Stimulated activated CD8-positive, alpha-beta memory T cell treated with anti-CD3 and anti-CD28 coated beads, Interleukin-4, amount 100 ng/mL, for 48 hours (primary cell): ENCODE measurements at regions not wholly inside any gene's neighbourhood (a gene's known extent, or its start where the extent isn't known, plus 50 kb on each side); places are given as distances from the start of the nearest gene placed in this dataset.

Experiments
- DNase-seq: peaks from one replicate; pipeline ENCODE4 v3.0.0-alpha.2; 2020

DNA sequence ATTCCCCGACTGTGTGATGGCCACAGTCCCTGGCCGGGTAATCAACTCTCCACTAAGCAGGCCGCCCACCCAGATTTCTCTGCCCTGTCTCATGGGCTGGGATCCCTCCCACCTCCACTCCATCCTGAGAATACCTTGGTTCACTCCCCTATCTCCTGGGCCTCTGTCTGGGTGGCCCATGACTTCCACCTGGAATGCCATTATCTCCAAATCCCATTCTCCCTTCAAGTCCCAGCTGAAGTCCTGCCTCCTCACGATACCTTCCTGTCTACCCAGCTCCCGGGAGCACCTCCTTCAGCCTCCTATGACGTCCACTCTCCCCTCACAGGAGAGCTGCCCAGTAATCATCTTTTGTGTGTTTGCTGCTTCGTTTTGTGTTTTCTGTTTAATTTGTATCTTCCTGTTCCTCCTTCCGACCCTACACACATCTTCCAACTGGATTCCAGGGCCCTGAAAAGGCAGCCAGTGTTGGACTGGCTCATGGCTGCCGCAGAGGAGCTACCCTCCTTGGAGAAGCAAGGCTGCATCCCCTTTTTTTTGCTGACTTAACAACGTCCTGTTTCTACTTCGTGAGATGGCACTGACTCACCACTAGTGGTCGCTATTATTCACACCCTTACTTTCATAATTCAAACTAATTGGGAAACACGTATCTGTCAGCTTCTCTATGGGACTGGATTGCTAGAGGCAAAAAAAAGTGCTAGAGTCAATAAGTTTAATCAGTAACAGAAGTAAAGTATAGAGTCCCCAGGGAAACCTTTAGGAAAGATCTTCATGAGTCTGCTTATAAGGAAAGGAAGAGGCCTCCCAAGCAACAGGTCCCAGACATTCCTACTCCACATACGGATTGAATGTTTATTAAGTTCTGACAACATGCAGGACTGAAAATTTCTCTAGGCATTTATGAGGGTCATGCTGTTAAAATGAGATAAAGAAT is 171.9 kb upstream of the GATA6 start:
- DNase-seq, result no peak

DNA sequence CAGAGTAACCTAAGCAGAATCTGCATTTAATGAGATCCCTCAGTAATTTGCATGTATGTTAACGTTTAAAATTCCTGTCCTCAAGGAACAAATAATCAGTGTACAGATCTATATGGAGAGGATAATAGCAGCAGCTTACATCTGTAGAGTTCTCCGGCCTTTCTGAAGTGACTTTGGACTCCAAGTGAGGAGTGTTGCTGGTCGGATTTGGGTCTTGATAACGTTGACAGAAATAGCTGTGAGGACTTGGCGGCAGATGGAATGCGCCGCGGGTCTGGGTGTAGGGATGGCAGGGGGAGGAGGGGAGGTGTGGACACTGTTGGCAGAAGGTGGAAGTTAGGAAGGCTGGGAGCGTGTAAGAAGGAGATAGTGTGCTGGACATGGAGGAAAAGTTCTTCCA is 170.9 kb upstream of the GATA6 start:
- no peak for DNase-seq

DNA sequence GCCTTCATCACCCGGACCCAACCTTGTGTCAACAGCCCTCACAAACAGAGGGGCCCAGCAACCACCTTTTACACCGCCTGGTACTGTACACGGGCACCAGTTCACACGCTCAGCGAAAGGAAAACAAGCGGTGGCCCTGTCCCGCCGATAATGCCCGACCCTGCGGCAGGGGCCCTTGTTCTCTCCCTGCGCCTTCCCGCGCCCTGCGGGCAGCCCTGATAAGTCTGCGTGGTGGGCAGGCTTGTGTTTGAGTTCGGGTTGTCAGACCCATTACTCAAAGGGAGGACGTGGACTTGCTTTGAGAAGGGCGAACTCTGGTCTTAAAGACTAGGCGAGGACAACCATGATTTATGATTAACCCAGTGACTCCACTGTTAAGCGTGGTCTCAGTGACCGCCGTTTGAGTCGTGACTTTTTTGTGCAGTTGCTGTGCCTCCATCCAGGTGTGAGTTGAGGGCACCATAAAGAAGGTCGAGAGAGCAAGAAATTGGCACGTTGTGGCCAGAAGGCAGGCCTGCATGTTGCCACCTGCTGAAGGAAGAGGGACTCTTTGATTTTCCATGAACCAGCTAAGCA is 167.4 kb upstream of the GATA6 start:
- no peak for DNase-seq

DNA sequence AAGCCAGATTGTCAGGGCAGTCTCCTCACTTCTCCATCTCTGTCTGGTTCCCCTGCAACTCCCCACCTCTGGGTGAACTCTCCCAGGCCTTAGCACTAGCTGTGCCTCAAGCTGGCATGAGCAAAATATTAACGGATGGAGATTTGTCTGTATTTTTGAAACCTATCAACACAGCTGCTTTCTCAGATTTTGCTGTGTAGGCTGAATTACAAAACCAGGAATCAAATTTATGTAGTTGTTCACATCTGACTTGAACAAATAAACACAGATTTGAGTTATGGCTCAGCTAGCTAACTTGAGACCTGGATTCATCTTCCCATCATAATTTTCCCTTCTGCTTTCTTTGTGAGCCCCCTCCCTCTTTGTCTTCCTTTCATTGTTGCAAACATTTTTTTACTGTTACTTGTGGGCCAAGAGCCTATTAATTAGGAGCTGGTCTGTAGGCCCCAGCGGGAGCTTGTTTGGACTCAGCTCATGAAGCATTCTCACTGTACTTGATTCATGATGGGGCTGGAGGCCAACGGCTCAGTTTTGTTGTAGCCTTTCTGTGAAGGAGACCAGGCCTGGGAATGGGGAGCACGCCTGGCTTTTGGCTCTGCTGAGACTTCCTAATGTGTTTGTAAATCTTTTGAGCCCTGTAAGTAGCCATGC is 164.1 kb upstream of the GATA6 start:
- no peak for DNase-seq

DNA sequence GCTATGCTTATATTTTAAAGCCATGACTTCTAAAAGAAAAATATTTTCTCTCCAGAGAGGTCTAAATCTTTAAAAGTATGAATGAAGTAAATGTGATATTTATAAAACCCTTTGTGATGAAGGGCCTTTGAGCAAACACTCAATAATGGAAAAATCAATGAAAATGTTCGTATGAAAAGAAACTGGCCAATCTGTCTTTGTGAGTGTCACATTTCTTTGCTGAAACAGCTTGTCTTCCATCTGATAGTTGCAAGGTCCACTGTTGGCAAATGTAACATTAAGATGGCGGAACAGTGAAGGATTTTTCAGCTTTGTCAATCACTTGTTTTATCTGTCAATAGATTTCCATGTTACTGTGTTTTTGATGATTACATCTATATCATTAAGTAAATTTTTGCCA is 162.9 kb upstream of the GATA6 start:
- no peak for DNase-seq

DNA sequence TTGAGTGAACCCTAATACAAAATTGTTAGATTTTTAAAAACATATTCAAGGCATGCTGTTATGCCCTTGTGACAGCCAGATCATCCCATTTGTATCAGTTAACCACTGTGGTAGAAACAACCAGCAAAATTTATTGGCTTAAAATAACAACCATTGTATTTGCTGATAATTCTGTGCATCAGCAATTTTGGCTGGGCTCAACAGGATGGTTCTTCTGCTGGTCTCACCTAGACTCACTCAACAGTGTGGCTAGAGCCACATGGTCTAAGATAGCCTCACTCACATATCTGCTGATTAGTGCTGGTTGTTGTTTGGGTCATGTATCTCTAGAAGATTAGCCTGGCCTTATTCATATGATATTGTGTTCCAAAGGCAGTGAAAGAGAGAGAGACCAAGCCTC is 160.1 kb upstream of the GATA6 start:
- DNase-seq, result no peak

DNA sequence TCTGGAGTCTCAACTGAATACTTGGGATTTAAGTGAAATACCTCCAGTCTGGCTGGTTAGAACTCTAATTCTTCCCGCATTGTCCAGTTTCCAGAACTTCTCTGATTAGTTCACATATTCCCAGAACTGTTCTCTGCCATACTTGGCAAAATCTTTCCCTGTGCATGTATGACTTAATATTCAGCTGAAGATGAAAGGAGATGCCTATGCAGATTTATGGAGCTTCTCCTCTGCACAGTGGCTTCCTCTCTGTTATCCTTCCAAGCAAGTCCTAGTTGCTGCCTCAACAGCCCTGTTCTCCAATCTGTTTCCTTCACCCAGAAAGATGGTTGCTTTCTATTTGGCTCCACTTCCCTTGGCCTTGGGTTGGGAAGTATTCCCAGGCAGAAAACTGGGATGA is 155.4 kb upstream of the GATA6 start:
- no peak for DNase-seq

DNA sequence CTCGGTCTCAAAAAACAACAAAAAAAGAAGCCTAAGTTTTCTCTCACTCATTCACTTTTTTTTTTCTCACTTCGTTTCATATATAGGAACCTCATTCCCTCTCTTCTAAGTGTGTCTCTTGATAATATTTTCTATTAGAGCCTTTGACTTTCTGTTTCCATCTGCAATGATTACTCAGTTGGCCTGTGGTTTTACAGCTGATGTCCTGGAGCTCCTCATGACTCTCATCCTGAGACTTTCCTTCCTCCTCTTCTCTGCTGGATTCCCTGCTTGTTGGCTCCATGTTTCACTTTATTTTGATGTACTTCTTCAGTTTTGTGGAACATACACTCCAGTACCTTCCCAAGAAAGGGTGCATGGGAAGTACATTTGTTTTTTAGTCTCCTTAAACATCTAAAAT is 154.2 kb upstream of the GATA6 start:
- DNase-seq, result no peak

DNA sequence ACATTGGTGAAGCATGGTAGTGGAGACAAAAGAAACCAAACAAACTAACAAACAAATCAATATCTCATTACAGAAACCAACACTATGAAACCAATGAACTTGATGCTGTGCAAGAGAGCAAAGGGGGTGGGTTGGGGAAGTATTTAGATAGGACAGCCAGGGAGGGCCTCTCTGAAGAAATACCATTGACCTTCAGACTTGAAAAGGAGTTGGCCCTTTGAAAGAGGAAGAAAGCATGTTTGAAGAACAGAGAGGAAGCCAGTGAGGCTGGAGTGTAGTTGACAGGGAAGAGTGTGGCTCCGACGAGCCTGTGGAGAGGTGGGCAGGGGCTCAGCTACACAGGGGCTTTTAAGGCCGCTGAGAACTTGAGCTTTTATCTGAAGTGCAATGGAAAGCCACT is 151.0 kb upstream of the GATA6 start:
- DNase-seq, result no peak

DNA sequence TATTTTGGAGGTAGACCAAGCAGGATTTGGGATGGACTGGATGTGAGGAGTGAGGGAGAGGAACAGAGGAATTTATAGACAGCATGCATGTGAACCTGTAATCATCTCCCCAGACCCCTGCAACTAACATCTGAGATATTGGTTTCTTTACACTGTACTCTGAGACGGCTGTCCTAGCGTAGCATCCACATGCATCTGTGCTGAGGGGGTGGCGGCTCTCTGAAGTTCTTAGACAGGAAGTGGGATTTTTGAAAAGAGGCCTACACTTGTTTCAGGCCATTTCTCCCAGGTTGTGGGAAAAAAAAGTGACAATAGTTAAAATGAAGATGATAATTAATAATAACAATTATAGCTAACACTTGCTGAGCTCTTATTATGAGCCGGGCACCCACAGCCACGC is 150.2 kb upstream of the GATA6 start:
- no peak for DNase-seq

DNA sequence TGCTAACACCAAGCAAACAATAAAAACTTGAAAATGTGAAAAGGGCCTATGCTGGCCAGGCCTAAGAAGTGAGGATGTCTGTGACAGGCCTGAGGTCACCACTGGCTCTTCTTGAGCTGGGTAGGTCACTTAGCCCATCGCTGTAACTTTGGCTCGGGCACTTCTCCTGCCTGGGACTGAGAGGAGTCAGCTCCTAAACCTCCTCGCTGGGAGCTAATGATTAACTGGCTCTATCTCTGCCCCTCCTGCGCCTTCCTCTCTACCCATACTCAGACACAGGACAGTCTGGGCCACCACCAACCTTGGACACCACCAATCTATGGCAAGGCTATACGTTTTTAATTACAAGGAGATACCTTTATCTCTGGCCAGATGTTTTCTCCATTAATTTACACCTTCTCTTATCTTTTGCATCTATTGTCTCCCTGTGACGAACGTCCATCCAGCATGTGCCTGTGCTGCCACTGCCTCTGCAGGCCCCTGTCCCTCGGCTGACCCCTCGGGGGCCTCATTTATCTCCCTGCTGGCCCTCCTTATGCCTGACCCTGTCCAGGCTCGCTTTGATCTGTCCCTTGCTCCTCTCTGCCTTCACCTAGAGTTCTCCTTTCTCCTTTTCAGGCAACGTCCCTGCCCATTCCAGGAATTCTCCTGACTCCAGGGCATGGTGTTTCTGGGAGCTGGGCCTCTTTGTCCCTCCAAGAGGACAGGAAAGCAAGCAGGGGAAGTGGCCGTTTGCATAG is 149.1 kb upstream of the GATA6 start:
- no peak for DNase-seq

DNA sequence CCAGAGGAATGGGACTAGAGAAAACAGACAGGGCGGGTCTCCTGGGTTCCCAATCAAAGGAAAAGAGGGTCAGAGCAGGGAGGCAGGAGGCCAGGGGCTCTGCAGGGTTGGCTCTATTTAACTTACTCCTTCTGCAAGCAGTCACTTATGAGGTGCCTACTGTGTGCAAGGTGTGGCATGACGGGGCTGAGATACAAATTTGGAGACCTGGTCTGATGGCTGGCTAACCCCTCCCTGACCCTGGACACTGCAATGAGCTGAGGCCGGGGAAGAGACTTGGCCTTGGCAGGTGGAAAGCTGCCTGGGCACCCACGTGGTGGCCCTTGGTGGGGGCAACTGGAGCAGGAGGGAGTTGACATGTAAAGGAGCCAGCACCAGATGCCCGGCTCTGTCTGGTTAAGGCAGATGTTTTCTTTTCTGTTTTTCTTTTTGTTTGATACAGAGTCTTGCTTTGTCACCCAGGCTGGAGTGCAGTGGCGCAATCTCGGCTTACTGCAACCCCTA is 148.5 kb upstream of the GATA6 start:
- DNase-seq, result no peak

DNA sequence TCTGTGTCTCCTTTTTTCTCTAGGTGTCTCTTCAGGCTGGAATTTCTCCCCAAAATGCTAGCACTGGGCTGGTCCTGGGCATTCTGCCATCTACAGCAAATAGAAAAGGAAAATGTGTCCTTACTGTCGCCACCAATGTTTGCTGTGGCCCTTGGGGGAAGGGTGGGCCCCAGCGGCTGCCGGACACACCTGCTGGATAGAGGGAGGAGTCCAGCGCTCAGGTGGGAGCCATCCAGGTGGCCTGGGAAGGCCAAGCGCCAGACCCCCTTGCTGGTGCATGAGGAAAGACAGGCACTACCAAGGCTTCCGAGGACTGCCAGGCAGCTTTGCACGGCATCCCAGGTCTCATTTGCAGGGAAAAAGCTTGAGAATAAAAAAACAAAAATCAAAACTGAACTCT is 147.7 kb upstream of the GATA6 start:
- DNase-seq, result no peak

DNA sequence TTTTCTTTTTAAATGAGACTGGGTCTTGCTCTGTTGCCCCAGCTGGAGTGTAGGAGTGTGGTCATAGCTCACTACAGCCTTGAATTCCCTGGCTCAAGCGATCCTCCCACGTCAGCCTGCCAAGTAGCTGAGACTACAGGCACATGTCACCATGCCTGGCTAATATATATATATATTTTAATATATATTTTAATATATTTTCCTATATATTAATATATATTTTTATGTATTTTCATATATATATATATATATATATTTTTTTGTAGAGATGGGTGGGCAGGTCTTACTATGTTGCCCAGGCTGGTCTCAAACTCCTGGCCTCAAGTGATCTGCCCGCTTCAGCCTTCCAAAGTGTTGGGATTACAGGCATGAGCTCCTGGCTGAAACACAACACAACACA is 144.5 kb upstream of the GATA6 start:
- DNase-seq, result no peak

DNA sequence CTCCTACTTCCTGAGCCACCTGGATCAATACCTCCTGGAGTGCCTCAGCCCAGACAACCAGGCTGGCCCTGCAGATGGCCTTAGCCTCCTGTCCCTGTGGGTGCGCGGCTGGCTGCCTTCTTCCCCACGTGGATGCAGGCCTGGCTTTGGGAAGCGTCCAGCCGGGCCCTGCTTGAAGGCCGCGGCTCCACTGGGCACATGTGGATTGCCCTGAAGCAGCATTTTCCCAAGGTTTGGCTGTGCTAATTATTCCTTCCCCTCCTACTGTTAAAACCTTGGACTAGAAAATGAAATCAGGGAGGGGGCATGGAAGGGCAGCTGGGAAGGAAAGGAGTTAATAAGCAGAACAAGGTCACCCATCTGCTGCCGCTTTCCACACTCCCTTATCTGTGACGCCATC is 143.0 kb upstream of the GATA6 start:
- no peak for DNase-seq

DNA sequence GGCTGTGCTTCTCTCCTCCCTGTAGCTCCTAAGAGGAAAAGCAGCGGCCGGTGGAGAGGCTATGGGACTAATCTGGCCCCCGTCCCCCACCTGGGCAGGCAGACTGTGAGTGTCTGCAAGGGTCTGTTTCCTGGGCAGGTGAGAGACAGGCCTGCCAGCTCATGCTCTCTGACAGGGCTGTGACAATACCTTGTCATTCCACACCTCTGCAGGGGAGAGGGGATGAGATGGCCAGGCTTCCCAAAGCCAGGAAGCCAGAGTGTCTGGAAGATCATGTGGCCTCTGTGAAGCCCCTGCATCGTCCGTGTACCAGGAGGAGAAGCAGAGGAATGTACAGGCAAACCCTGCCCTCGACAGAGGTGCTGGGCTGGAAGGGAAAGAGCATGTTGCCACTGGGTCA is 142.5 kb upstream of the GATA6 start:
- DNase-seq, result no peak

DNA sequence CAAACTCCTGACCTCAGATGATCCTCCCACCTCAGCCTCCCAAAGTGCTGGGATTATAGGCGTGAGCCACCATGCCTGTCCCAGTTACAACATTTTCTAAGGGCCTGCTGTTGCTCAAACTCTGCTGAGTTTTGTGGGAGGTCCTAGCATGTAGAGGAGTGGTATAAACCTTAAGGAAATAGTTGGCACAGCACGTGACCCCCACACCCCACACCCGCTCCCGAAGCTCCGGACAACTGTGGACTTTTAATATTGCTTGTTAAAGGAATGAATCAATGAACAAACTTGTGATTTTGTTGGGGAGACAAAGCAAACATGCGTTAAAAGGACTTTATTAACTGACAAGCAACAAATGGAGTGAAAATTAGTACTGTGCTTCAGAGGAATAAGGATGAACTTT is 137.8 kb upstream of the GATA6 start:
- no peak for DNase-seq

DNA sequence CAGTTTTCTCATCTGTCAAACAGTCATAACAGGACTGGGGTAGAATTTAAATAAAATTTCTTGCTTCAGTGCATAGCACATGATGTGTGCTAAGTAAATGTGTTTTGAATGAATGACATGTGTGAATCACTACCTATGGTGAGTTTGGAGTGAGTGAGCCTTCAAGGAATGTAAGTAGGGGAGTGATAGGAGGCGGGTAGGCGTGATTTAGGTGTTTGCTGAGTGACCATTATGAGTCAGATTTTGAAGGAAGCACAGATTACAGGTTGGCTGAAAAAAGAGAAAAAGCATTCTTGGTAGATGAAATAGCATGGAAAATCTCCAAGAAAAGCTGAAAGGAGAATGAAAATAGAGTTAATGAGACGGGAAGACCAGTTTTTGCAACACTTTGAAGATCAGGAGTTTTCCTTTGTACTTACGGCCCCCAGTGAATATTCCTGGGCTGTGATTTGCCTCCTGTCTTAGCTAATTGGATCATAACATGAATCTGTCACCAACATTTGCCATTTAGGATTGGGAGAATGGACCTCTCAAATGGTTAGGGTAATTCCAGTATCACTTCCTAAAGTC is 136.9 kb upstream of the GATA6 start:
- DNase-seq, result no peak

DNA sequence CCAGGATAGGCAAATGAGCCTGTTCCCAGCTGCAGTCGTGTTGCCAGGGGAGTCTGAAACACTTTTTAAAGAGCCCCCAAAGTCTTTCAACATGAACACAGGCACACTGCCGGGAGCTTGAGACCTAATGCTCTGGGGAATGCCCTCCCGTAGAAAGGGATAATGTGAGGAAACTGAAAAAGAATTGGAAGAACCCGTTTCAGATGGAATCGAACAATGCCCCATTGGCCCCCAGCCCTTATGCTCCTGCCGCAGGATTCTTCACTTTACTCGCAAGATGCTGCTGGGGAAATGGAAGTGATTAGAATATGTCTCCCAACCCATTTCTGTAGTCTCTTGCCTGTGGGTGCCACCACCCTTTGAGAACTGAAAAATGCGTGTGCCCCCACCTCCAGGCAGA is 136.3 kb upstream of the GATA6 start:
- DNase-seq, result no peak

DNA sequence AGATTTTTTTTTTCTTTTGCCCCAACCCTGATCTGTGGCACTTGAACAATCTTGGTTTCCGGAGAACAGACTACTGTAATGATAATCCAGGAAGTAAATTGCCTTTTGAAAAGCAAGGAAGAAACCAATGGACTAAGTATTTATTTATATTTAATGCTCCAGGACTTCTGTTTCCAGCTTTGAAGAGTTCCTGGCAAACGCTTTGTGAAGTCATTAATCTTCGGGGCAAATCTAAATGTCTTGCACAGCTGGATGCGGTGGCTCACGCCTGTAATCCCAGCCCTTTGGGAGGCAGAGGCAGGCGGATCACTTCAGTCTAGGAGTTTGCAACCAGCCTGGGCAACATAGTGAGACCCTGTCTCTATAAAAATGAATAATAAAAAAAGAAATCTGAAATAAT is 135.1 kb upstream of the GATA6 start:
- no peak for DNase-seq

DNA sequence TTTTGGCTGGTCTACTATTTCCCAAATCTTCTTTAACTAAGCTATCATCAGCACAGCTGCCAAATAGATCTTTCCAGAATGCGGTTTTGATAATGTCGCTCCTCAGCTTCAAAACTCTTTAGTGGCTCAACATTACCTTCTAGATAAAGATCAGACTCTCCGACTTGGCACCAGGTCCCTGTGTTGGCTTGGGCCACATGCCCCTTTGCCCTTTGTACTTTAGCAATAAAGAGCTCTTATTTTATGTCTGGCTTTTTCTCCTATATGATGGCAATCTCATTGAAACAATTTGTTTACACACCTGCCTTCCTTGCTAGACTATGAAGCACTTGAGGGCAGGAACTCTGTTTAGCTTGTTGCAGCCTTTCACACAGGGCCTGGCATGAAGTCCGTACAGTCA is 128.9 kb upstream of the GATA6 start:
- DNase-seq, result no peak

DNA sequence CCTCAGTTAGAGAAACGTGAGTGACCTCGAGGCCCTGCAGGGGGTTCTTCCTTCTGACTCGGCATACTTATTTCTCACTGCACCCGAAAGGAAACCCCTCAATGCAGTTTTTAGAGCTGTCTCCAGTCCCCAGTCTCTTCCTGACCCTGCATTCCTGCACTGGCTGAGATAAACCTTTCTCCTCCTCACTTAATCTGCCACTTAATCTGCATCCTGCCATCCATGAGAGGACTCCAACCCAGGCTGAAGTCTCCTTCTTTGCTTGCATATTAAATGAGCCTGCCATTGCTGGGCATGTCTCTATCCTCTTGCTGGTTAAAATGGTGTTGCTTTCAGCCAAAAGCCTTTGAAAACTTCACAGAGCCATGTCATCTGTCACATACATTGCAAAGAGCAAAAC is 125.6 kb upstream of the GATA6 start:
- DNase-seq, result no peak
